IMR-90 (cell line): ENCODE measurements at regions not wholly inside any gene's neighbourhood (a gene's known extent, or its start where the extent isn't known, plus 50 kb on each side); places are given as distances from the start of the nearest gene placed in this dataset.

Source experiments
- ATAC-seq: fragments of 200-7000 bp; cut with Tn5 transposase; 2 replicates; pipeline ENCODE4 v1.9.1; 2020; ENCODE audit warnings: low read depth, mild to moderate bottlenecking, moderate library complexity
- BruUV-seq: library from RNA; stranded (reverse); fragments of 400-500 nt; replicated peaks from 2 replicates; lab custom pipeline; 2021; lab: Mats Ljungman, UMichigan
- CTCF ChIA-PET: fragments of 300-600 bp; formaldehyde crosslinking; extraction: SDS; loops from one replicate; lab custom pipeline; 2021; ENCODE audit warnings: antibody characterized with exemption; lab: Yijun Ruan, JAX
- POLR2A ChIA-PET: fragments of 300-600 bp; sonication (Branson Sonifier 250); formaldehyde crosslinking; loops from one replicate; lab custom pipeline; 2022; ENCODE audit warnings: antibody characterized with exemption; ENCODE audit not compliant: unreplicated experiment; lab: Charles Lee
- DNase-seq: peaks from one replicate; pipeline ENCODE4 v3.0.0; 2013
- H2AFZ ChIP-seq: replicated peaks from 2 replicates; pipeline ENCODE3; 2013; ENCODE audit warnings: low read length, mild to moderate bottlenecking; ENCODE audit not compliant: poor library complexity
- H2AK5ac ChIP-seq: 2 replicates; pipeline ENCODE4 v1.6.1; 2013; ENCODE audit warnings: low read depth, low read length, inconsistent platforms
- H2AK9ac ChIP-seq: replicated peaks from 2 replicates; pipeline ENCODE3; 2013; ENCODE audit warnings: mild to moderate bottlenecking, low read depth, low read length, moderate library complexity; ENCODE audit not compliant: poor library complexity
- H2BK120ac ChIP-seq: 2 replicates; pipeline ENCODE4 v1.6.1; 2013; ENCODE audit warnings: low read depth, low read length, inconsistent platforms
- H2BK15ac ChIP-seq: 3 replicates; pipeline ENCODE4 v1.6.1; 2013; ENCODE audit warnings: low read depth, low read length, inconsistent platforms
- H2BK20ac ChIP-seq: 2 replicates; pipeline ENCODE4 v1.6.1; 2013; ENCODE audit warnings: low read depth, mild to moderate bottlenecking, inconsistent platforms, low read length, moderate library complexity
- H2BK5ac ChIP-seq: 2 replicates; pipeline ENCODE4 v1.6.1; 2013; ENCODE audit warnings: mild to moderate bottlenecking, low read depth, low read length, inconsistent platforms; ENCODE audit not compliant: poor library complexity, severe bottlenecking
- H3K14ac ChIP-seq: replicated peaks from 2 replicates; pipeline ENCODE4 v1.6.1; 2013; ENCODE audit warnings: low read depth, low read length, inconsistent platforms
- H3K18ac ChIP-seq: 2 replicates; pipeline ENCODE4 v1.6.1; 2013; ENCODE audit warnings: low read depth, low read length, control low read depth
- H3K23ac ChIP-seq: 2 replicates; pipeline ENCODE4 v1.6.1; 2013; ENCODE audit warnings: low read depth, low read length, inconsistent platforms
- H3K27ac ChIP-seq: 2 replicates; pipeline ENCODE4 v1.5.1; 2013; ENCODE audit warnings: mild to moderate bottlenecking, control low read depth, low read length; ENCODE audit not compliant: insufficient read depth
- H3K27me3 ChIP-seq: 2 replicates; pipeline ENCODE4 v1.6.1; 2013; ENCODE audit warnings: low read length; ENCODE audit not compliant: control insufficient read depth, insufficient read depth
- H3K36me3 ChIP-seq: 2 replicates; pipeline ENCODE4 v1.6.1; 2013; ENCODE audit warnings: low read length, mixed read lengths; ENCODE audit not compliant: control insufficient read depth, insufficient read depth
- H3K4ac ChIP-seq: 2 replicates; pipeline ENCODE4 v1.6.1; 2013; ENCODE audit warnings: low read depth, low read length, inconsistent platforms
- H3K4me1 ChIP-seq: 2 replicates; pipeline ENCODE4 v1.6.1; 2013; ENCODE audit warnings: low read length, mixed read lengths; ENCODE audit not compliant: control insufficient read depth, insufficient read depth
- H3K4me2 ChIP-seq: 2 replicates; pipeline ENCODE4 v1.6.1; 2013; ENCODE audit warnings: low read depth, mild to moderate bottlenecking, control low read depth, low read length, moderate library complexity
- H3K4me3 ChIP-seq: 2 replicates; pipeline ENCODE4 v1.5.1; 2013; ENCODE audit warnings: low read depth, mild to moderate bottlenecking, control low read depth, low read length, moderate library complexity; ENCODE audit not compliant: insufficient read depth
- H3K56ac ChIP-seq: 2 replicates; pipeline ENCODE4 v1.6.1; 2013; ENCODE audit warnings: low read length, inconsistent platforms; ENCODE audit not compliant: insufficient read depth; ENCODE audit errors: extremely low read depth
- H3K79me1 ChIP-seq, 2 experiments: 2 replicates each; pipeline ENCODE4 v1.6.1; 2013; ENCODE audit warnings: low read length in 2 of 2, inconsistent platforms in 1 of 2, low read depth in 1 of 2
- H3K9ac ChIP-seq: 2 replicates; pipeline ENCODE4 v1.6.1; 2013; ENCODE audit warnings: low read depth, low read length, control low read depth
- H3K9me1 ChIP-seq: 2 replicates; pipeline ENCODE4 v1.6.1; 2013; ENCODE audit warnings: low read length, inconsistent platforms; ENCODE audit not compliant: insufficient read depth
- H3K9me3 ChIP-seq: 2 replicates; pipeline ENCODE4 v1.6.1; 2013; ENCODE audit warnings: low read length; ENCODE audit not compliant: control insufficient read depth, insufficient read depth
- H4K20me1 ChIP-seq: 2 replicates; pipeline ENCODE4 v1.6.1; 2013; ENCODE audit warnings: low read length, inconsistent platforms; ENCODE audit not compliant: insufficient read depth
- H4K5ac ChIP-seq: 2 replicates; pipeline ENCODE4 v1.6.1; 2013; ENCODE audit warnings: mild to moderate bottlenecking, low read depth, low read length, control low read depth
- H4K8ac ChIP-seq, 2 experiments: 2 replicates each; pipeline ENCODE4 v1.6.1; 2013; ENCODE audit warnings: low read depth in 2 of 2, low read length in 2 of 2, control low read depth in 1 of 2, inconsistent platforms in 1 of 2
- H4K91ac ChIP-seq: 2 replicates; pipeline ENCODE4 v1.6.1; 2013; ENCODE audit warnings: low read depth, low read length, inconsistent platforms; ENCODE audit not compliant: insufficient read depth
- BHLHE40 ChIP-seq: fragments of 150-350 bp; IDR thresholded peaks from 2 replicates; pipeline ENCODE4 v1.6.1; 2016; ENCODE audit warnings: mild to moderate bottlenecking, low read depth, low read length
- CEBPB ChIP-seq: IDR thresholded peaks from 2 replicates; pipeline ENCODE4 v1.6.1; 2012; ENCODE audit warnings: low read depth, low read length, improper control_type of control experiment
- CHD1 ChIP-seq: IDR thresholded peaks from 2 replicates; pipeline ENCODE4 v1.6.1; 2012; ENCODE audit warnings: low read depth, low read length, improper control_type of control experiment
- FOS ChIP-seq: fragments of 150-350 bp; IDR thresholded peaks from 2 replicates; pipeline ENCODE4 v1.6.1; 2016; ENCODE audit warnings: low read depth, low read length
- MAFK ChIP-seq: IDR thresholded peaks from 2 replicates; pipeline ENCODE4 v1.6.1; 2012; ENCODE audit warnings: low read depth, low read length, improper control_type of control experiment
- MAZ ChIP-seq: IDR thresholded peaks from 2 replicates; pipeline ENCODE4 v1.6.1; 2012; ENCODE audit warnings: low read depth, mild to moderate bottlenecking, low read length, improper control_type of control experiment, moderate library complexity, borderline replicate concordance
- MXI1 ChIP-seq: IDR thresholded peaks from 2 replicates; pipeline ENCODE4 v1.6.1; 2012; ENCODE audit warnings: low read depth, mild to moderate bottlenecking, low read length, moderate library complexity, borderline replicate concordance
- NFE2L2 ChIP-seq: fragments of 150-350 bp; IDR thresholded peaks from 2 replicates; pipeline ENCODE4 v1.6.1; 2016; ENCODE audit warnings: low read depth, mild to moderate bottlenecking, low read length
- POLR2A ChIP-seq: IDR thresholded peaks from 2 replicates; pipeline ENCODE4 v1.6.1; 2012; ENCODE audit warnings: mild to moderate bottlenecking, low read depth, low read length
- RAD21 ChIP-seq: IDR thresholded peaks from 2 replicates; pipeline ENCODE4 v1.6.1; 2012; ENCODE audit warnings: low read length, improper control_type of control experiment
- RCOR1 ChIP-seq: IDR thresholded peaks from 2 replicates; pipeline ENCODE4 v1.6.1; 2012; ENCODE audit warnings: mild to moderate bottlenecking, low read length, improper control_type of control experiment; ENCODE audit not compliant: insufficient replicate concordance
- RFX5 ChIP-seq: IDR thresholded peaks from 2 replicates; pipeline ENCODE4 v1.8.0; 2012; ENCODE audit warnings: low read depth, mild to moderate bottlenecking, low read length, moderate library complexity
- SMC3 ChIP-seq: fragments of 150-350 bp; IDR thresholded peaks from 2 replicates; pipeline ENCODE4 v1.6.1; 2016; ENCODE audit warnings: low read depth, mild to moderate bottlenecking, antibody characterized with exemption, low read length, moderate library complexity
- WGBS, 2 experiments: methylation state at CpG; one replicate each; pipeline versions ENCODE4 v1.1.5 to v1.1.7; 2013; ENCODE audit warnings: missing lambda C conversion rate in 2 of 2; ENCODE audit not compliant: insufficient read length in 1 of 2; ENCODE audit errors: extremely low coverage in 2 of 2; 5-methylcytosine and 5-hydroxymethylcytosine counted together
- dilution Hi-C: fragments of 300-500 bp; cut with HindIII; formaldehyde crosslinking; loops from one replicate; pipeline ENCODE4 v1.14.3; 2018; ENCODE audit warnings: low sequenced_read_pairs; ENCODE audit not compliant: unreplicated experiment
- in situ Hi-C: fragments of 300-500 bp; cut with MboI; formaldehyde crosslinking; loops from 3 replicates; pipeline ENCODE4 v1.14.3; 2019; ENCODE audit warnings: low sequenced_read_pairs, inconsistent platforms, mixed read lengths
- intact Hi-C: fragments of 100-400 bp; cut with micrococcal nuclease; formaldehyde crosslinking; loops from 2 replicates; pipeline ENCODE4 v1.10.0; 2022
- TF ChIP-seq, protein P1 (sequence below): conservative IDR thresholded peaks from 2 replicates; pipeline ENCODE4 v1.5.1; 2012; ENCODE audit warnings: mild to moderate bottlenecking, low read depth, low read length, improper control_type of control experiment
- TF ChIP-seq, protein P2 (sequence below): fragments of 150-350 bp; IDR thresholded peaks from 2 replicates; pipeline ENCODE4 v1.6.1; 2017; ENCODE audit warnings: mild to moderate bottlenecking, antibody characterized with exemption, low read length, low read depth
- TF ChIP-seq, protein P3 (sequence below): fragments of 150-350 bp; IDR thresholded peaks from 2 replicates; pipeline ENCODE4 v1.6.1; 2016; ENCODE audit warnings: low read depth, mild to moderate bottlenecking, low read length, moderate library complexity, borderline replicate concordance

DNA sequence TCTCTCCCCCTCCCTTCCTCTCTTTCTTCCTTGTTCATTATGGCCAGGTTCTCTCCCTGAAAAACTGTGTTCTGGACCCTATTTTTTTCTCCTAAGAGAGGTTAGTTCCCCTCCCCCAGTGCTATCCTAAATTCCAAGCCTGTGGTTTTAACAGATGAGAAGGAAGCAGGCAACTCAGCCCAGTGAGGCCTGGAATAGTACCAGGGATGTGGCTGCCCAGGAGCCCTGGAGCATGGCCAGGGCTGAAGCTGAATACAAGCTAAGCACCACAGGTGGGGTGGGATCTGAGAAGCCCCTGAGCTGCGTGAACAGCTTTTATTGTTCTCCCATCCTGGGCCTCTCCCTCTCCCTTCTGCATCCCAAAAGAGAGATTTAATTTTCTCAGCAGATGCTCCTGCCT, 1581.3 kb upstream of the TMEM132C start:
- CTCF ChIA-PET = no interaction called here
- Histone ChIP-seq H2BK15ac (no peak overlapping the region), H3K27me3 (no peaks in the 10 kb centered on the region), H3K9ac (no peak overlapping the region), H3K9me3 (peaks cover 22% of the 10 kb centered on the region), H3K56ac (no peak overlapping the region), H2AK5ac (no peak overlapping the region), H3K4me2 (no peak overlapping the region), H4K5ac (no peak overlapping the region), H4K20me1 (no peaks in the 10 kb centered on the region), H2AK9ac (peak overlapping the region; percentile 63), H4K91ac (no peak overlapping the region), H2BK120ac (no peak overlapping the region), H3K4me1 (no peaks in the 10 kb centered on the region), H3K14ac (no peak overlapping the region), H3K4ac (no peak overlapping the region), H4K8ac (no peak overlapping the region), H3K79me1 (no peaks in the 10 kb centered on the region), H3K36me3 (no peaks in the 10 kb centered on the region), H3K9me1 (no peaks in the 10 kb centered on the region), H3K4me3 (no peak overlapping the region), H2BK5ac (no peak overlapping the region), H2AFZ (no peak overlapping the region), H3K18ac (no peak overlapping the region), H3K23ac (no peak overlapping the region), H2BK20ac (no peak overlapping the region), H3K27ac (no peak overlapping the region)
- intact Hi-C loops (no loop called here), in situ Hi-C loops (no loop called here), dilution Hi-C loops (no loop called here)
- BruUV-seq = no TSS peak
- TF ChIP-seq RCOR1 (no peak), RFX5 (no peak), CEBPB (no peak), BHLHE40 (no peak), NFE2L2 (no peak), MAZ (no peak), MAFK (no peak), CHD1 (no peak), FOS (no peak), RAD21 (no peak), SMC3 (no peak), MXI1 (no peak), POLR2A (no peak)
- TF ChIP-seq, protein P1, sequence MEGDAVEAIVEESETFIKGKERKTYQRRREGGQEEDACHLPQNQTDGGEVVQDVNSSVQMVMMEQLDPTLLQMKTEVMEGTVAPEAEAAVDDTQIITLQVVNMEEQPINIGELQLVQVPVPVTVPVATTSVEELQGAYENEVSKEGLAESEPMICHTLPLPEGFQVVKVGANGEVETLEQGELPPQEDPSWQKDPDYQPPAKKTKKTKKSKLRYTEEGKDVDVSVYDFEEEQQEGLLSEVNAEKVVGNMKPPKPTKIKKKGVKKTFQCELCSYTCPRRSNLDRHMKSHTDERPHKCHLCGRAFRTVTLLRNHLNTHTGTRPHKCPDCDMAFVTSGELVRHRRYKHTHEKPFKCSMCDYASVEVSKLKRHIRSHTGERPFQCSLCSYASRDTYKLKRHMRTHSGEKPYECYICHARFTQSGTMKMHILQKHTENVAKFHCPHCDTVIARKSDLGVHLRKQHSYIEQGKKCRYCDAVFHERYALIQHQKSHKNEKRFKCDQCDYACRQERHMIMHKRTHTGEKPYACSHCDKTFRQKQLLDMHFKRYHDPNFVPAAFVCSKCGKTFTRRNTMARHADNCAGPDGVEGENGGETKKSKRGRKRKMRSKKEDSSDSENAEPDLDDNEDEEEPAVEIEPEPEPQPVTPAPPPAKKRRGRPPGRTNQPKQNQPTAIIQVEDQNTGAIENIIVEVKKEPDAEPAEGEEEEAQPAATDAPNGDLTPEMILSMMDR = no peak
- TF ChIP-seq, protein P2, sequence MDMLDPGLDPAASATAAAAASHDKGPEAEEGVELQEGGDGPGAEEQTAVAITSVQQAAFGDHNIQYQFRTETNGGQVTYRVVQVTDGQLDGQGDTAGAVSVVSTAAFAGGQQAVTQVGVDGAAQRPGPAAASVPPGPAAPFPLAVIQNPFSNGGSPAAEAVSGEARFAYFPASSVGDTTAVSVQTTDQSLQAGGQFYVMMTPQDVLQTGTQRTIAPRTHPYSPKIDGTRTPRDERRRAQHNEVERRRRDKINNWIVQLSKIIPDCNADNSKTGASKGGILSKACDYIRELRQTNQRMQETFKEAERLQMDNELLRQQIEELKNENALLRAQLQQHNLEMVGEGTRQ = no peak
- TF ChIP-seq, protein P3, sequence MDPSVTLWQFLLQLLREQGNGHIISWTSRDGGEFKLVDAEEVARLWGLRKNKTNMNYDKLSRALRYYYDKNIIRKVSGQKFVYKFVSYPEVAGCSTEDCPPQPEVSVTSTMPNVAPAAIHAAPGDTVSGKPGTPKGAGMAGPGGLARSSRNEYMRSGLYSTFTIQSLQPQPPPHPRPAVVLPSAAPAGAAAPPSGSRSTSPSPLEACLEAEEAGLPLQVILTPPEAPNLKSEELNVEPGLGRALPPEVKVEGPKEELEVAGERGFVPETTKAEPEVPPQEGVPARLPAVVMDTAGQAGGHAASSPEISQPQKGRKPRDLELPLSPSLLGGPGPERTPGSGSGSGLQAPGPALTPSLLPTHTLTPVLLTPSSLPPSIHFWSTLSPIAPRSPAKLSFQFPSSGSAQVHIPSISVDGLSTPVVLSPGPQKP = no peak
- WGBS, 2 experiments = no CpG with 5 or more reads among the region's 1 CpG
- DNase-seq (no peak), ATAC-seq (no peak)
- POLR2A ChIA-PET = no interaction called here
